Stimulated activated CD8-positive, alpha-beta memory T cell treated with anti-CD3 and anti-CD28 coated beads, Interleukin-2, amount 100 ng/mL, for 48 hours (primary cell): ENCODE measurements at regions not wholly inside any gene's neighbourhood (a gene's known extent, or its start where the extent isn't known, plus 50 kb on each side); places are given as distances from the start of the nearest gene placed in this dataset.
A peak's percentile ranks its signal among the peaks of the same experiment; 100 is the strongest.
"Not testable (repeated sequence)": the region's sequence is repeated elsewhere in the genome, so short reads cannot be mapped to it uniquely, and the experiment has no call there.

Experiments used
- DNase-seq, 2 donors: peaks; one replicate each; pipeline ENCODE4 v3.0.0-alpha.2; 2020; ENCODE audit warnings: low read depth in 2 of 2

DNA sequence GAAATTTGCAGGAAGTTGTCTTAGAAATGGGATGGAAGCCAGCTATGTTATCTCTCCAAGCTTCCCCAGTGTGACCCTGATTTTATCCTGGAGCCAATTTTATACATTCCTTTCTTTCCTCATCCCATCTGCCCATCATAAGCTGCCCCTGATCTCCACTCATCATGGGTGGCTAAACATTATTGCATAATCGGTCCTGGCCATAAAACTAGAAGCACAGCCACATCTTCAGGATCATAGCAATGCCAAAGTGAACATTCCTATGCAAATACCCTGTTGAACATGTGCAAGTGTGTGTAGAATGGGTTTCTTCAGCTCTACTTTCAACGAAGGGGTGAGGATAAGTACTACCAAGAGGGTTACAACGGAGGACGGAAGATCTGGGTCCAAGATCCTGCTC, 50.6 kb upstream of the COG2 start:
- no peak for DNase-seq

DNA sequence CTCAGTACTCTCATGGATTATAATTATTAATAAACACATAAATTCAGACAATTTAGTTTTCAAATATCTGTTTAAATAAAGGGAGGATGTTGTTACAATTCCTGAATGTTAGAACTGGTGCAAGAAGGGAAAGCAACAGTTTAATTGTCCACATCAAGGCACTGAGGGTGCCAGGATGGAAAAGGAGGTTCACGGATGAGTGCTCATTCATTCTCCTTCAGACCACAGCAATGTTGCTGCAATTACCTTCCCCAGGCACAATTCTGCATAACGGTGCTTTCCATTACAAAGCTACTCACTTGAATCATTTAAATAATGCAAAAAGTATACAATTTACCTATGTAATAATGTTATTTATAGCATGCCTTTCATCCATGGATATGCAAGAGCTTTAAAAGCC, 52.3 kb upstream of the COG2 start:
- no peak for DNase-seq

DNA sequence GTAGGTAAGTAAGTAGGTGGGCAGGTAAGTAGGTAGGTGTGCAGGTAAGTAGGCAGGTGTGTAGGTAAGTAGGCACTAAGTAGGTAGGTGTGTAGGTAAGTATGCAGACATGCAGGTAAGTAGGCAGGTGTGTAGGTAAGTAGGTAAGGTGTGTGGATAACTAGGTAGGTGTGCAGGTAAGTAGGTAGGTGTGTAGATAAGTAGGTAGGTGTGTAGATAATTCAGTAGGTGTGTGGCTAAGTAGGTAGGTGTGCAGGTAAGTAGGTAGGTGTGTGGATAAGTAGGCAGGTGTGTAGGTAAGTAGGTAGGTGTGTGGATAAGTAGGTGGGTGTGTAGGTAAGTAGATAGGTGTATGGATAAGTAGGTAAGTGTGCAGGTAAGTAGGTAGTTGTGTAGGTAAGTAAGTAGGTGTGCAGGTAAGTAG, 53.9 kb upstream of the COG2 start:
- DNase-seq: no peak

DNA sequence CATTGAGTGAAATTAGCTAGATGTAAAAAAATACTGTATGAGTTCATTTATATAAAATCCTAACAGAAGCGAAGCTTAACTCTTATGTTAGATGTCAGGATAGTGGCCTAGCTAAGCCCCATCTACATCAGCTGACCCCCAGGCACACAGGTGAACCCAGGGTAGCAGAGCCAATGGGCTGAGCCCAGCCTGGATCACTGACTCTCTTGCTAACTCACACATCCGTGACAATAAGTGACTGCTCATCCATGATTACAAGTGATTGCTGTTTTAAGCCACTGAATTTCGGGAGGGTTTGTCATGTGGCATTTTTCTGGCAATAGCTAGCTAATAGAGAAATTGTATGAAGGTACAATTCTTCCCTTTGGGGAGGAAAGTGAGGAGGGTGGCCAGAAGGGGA, 55.2 kb upstream of the COG2 start:
- DNase-seq: no peak

DNA sequence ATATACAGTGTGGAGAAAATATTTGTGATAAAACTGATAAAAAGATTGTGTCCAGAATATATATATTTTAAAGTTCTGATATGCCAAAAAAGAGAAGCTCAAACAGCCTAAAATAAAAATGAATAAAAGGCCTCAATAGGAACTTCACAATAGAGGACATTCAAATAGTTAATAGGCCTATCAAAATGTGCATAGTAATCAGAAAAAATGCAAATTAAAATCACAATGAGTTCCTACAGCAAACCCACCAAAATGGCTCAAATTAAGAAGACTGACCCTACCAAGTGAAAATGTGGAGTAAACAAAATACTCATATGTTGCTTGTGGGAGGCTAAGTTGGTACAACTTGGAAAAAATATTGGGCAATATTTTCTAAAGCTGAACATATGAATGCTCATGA, 57.6 kb upstream of the COG2 start:
- no peak for DNase-seq

DNA sequence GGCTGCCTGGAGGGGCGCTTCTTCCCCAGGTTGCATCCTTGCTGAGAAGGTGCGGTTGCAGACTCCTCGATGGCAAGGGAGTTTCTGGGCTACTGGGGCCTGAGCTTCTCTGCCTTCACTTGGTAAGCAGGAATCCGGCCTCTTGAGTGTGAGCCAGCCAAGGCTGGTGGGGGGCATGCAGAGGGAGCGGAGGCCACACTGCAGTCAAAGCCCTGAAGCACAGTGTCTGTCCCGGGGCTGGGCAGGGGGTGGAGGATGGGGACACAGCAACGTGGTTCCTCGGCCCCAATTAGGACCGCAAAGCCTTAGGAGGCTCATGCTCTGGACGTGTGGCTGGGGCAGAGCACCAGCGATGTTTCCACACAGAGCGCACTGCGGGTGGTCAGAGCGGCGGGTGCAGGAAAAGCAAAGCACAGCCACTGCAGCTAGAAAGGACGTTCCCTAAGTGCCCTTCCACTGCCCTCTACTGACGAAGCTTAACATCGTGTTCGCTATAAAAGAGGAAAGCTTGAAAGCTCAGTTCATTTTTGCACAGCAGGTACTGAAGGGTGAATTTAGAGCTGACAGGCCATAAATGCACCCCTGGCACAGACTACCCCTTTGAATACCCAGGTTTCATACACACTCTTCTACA, 60.7 kb upstream of the COG2 start:
- no peak for DNase-seq

DNA sequence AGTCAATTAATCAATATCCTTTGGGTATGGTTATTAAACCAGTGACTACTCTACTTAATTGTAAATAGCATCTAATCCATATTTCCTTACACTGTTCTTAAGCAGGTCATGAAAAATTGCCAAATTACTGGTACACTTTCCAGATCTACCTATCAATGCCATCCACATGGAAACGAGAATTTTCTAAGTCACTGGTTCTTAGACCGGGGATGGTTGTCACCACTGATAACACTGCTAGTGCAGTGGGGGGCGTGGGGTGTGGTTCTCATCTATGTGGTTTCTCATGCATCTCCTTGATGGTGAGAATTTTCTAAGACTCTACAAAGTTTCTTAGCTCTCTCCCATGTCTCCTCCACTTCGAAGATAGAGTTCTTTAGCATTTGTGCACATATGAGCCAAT, 63.7 kb upstream of the COG2 start:
- no peak for DNase-seq

DNA sequence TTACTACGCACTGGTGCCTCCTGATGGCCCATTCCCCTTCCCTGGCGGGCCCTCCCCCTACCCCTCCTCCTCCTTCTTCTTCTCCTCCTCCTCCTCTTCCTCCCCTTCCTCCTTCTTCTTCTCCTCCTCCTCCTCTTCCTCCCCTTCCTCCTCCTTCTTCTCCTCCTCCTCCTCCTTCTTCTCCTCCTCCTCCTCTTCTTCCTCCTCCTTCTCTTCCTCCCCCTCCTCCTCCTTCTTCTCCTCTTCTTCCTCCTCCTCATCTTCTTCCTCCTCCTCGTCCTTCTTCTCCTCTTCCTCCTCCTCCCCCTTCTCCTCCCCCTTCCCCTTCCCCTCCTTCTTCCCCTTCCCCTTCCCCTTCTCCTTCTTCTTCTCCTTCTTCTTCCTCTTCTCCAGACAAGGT, 64.7 kb upstream of the COG2 start:
- no peak for DNase-seq

DNA sequence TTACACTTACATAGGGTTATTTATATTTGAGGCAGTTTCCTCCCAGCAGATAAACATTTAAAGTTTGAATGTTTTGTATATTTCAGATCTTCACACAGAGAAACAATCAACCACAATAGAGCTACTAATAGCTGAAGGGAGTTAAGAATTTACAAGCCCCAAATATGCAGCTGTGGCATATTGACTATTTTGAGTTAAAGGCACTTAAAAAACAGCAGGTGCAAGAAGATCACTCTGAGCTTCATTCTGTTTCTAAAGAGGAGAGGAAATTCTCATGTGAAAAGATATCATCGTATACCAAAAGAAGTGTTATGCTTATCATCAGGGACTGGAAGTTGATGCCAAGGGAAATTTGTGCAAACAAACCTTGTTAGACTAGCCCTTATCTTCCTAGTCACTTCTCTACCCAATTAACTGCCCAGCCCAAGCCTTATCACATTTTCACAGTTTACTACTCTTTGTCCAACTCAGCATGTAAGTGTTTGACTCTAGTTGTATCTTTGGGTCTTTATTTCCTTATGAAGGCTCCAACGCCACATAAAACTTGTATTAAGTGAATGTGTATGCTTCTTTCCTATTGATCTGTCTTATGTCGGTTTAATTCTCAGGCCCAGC, 66.3 kb upstream of the COG2 start:
- DNase-seq: no peak

DNA sequence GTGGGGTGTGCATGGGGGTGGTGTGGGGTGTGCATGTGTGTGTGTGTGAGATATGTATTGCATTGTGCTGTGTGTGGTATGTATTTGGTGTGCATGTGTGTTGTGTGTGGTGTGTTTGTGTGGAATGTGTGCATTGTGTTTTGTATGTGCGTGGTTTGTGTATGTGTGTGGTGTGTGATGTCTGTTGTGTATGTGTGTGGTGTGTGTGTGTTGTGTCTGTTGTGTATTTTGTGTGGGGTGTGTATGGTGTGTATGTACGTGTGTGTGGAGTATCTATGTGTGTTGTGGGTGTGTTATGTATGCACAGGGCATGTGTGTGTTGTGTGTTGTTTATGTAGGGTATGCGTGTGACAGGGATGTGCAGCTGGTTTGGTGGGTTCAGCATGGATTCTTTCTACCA, 67.8 kb upstream of the COG2 start:
- no peak for DNase-seq

DNA sequence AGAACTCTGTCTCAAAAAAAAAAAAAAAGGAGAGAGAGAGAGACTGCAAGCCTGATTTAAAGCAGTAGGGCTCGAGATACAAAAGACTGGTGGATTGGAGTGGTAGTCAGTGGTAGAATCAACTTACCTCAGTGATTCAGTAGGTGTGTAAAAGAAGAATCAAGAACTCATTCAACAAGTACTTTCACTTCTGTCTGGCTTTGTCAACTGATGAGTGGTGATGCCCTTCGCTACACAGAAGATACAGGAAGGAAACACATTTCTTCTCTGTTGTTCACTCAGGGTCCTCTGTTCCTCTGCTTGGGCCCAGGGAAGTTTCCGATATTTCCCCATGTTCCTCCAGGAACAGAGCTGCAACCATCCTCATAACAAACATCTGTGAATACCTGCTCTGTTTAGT, 68.6 kb upstream of the COG2 start:
- no peak for DNase-seq

DNA sequence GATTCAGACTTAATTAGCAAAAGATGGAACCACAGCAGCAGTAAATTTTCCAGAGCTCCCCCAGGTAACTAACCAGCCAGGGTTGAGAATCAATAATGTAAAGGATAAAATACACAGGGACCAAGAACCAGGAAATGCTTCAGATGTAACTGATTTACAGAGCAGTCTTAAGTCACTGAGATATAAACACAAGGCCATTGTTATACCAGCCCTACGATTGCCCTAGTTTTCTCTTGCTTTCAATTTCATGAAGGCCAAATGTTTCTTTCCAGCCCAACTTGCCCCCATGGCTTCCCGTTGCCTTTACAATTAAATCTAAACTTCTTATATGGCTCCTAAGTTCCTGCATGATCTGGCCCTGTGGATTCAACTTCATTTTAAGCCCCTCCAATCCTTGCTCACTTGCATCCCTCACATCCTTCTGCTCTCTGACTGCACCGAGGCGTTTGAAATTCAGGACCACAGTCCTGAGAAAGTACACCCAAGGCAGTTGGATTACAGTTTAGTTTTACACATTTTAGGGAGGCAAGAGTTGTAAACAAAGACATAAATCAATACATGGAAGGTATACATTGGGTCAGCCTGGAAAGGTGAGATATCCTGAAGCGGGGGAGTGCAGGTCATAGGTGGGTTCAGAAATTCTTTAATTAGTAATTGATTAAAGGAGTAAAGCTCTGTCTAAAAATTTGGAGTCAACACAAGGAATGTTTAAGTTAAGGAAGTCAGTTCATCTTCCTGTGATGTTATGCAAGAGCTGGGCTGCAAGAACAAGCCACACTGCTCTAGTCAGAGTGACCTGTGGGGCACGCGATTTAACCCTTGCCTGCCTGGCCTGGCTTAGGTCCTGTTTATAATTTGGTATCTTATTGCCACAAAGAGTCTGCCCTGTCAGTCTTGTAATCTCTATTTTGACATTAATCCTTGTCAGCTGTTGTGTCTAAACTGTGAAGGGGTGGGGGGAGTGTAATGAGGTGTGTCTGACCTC, 69.9 kb upstream of the COG2 start:
- no peak for DNase-seq

DNA sequence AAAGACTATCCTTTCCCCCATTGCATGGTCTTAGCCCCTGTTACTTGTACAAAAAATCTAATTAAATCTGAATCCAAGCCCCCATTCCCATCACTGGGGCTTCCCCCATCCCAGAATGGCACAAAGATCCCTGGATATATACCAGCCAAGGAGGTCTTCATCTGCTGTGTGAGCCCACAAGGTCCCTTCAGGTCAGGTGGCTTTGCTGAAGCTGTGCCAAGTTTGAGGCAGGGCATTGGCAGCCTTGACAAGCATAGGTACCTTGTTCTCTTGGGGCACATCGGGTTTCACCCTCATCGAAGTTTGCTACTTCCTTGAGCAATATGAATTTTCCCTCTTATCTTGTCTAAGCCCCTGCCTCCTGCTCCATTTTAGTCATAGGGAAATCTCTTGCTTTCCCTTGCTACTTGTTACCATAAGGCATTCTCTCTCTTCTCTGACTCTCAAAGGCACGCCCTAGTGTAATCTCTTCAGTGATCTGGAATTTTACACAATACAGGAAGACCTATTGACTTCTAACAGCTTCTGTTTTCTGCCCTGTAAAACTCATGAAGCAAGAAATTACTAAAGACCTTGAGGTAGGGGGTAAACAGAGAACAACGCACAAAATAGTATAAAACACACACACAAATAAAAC, 71.4 kb upstream of the COG2 start:
- no peak for DNase-seq

DNA sequence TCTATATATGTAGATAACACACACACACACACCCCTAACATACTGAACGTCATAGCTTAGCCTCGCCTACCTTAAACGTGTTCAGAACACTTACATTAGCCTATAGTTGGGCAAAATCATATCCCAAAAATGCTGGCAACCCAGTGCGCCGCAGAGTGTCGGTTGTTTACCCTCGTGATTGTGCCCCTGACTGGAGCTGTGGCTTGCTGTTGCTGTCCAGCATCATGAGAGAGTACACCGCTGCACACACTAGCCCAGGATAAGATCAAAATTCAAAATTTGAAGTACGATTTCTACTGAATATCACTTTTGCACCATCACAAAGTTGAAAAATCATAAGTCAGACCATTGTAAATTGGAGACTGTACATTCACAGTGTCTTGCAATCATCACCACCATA, 73.1 kb upstream of the COG2 start:
- no peak for DNase-seq

DNA sequence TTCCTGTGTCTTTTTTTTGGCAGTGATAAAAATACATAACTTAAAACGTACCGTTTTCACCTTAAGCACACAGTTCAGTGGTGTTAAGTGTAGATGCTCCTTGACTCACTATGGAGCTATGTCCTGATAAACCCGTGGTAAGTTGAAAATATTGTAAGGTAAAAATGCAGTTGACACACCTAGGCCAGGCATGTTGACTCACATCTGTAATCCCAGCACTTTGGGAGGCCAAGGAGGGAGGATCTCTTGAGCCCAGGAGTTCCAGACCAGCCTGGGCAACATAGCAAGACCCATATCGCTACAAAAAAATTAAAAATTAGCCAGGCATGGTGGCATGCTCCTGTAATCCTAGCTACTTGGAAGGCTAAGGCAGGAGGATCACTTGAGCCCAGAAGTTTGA, 73.6 kb upstream of the COG2 start:
- no peak for DNase-seq

DNA sequence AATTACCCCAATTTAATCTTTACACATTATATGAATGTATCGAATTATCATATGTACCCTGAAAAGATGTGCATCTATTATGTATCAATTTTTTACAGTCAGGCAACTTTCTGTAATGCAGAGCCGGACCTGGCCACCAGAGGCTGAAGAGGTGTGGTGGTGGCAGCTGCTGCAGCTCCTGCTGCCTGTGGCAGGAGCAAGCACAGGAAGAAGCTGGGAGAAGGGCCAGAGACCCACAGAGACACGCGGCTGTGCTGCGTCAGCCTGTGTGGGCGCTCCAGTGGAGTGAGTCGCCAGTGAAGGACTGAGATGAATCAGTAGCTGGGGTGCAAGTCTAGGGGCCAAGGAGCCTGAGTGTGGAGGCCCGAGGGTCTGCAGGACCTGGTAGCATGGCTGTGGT, 74.3 kb upstream of the COG2 start:
- peak; percentile 7 to 23 for DNase-seq

DNA sequence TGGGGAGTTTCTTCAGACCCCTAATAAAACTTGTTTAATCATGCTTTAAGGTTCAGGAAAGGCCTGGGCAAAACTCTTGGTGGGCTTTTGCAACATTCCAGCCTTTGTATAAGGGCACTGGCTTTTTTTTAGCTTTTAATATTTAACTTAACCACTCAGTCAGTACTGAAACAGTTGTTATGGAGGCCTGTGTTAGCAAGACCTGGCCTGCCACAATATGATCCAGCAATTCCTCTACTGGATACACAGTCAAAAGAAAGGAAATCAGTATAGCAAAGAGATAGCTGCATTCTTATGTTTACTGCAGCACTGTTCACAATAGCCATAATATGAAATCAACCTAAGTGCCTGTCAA, 75.1 kb upstream of the COG2 start:
- no peak for DNase-seq

DNA sequence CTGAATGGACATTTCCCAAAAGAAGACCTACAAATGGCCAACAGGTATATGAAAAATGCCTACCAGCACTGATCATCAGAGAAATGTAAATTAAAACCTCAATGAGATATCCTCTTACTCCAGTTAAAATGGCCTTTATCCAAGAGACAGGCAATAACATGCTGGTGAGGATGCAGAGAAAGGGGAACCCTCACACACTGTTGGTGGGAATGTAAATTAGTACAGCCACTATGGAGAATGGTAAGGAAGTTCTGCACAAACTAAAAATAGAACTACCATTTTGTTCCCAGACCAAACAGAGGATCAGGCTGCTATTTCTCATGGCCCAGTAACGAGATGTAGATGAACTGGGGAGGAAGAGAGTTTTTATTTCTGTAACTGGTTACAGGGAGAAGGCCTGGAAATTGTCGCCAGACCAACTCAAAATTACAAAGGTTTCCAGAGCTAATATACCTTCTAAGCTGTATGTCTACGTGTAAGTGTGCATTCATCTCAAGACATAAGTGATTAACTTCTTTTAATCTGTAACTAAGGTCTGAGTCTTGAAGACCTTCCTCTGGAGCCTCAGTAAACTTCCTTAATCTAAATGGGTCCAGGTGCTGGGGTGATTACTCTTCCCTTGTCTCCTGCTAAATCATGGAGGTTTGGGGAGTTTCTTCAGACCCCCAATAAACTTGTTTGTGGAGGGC, 75.6 kb upstream of the COG2 start:
- DNase-seq: not testable (repeated sequence)

DNA sequence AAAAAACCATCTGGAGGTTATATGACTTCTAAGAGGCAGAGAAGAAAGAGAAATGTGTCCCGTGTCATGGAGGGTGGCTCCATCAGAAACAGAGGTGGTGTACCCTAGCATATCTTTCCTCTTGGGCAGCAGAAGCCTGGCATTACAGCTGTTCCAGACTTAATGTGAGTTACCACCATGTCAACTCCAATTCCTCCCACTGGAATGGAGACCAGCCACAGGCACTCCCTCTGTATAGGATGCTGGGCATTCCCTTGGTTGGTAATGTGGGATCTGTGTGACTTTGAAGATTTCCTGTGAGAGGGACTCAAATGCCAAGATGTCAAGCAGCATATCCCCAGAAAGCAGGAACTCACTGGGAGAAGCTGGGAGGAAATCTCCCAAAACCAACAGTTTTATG, 77.1 kb upstream of the COG2 start:
- no peak for DNase-seq

DNA sequence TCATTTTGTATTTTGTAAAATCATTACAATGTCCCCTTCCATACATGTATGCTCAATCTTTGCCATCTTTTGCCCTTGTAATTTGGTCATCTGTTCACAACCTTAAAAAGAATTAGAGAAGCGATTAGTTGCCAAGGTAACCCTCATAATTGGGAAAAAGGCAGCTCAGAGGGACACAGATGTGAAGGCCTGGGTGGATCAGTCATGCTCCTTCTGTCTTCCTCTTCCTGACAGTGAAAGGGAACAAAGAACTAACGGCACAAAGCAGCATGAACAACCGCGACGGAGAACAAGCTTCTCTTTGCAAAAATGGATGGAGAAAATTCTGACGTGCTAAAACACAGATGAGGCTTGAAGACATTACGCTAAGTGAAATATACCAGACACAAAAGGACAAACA, 78.7 kb upstream of the COG2 start:
- DNase-seq: no peak

DNA sequence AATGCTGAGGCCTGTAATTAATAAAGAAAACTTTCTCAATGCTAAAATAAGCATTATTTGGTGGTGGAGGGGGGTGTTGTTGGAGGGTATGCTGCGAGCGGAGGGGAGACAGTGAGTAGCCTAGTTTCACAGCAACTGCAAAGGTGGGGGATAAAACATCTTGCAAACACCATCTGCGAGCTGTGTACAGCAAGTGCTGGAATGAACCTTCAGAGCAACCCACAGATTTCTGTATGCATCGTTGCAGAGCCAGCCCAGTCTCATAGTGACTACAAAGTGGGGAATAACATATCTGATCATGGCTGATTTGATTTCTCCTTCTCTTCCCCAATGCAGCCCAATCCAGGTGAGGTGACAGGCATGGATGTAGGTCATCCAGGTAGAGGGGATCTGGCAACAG, 80.7 kb upstream of the COG2 start:
- no peak for DNase-seq

DNA sequence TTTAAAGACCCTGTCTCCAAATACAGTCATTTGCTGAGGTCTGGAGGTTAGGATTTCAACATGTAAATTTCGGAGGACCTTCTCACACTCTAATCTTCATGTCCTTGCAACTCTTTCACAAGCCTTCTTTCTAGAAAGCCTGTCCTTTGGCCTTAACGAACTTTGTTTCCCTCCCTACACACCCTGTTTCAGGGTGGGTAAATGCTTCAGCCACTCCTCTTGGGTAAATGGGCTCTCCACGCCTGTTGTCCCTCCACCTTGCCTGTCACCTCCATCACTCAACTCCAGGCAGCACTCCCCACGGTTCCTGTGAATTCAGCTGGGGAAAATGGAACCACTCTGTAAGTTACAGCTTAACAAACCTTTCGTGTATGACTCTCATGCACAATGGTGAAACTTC, 84.0 kb upstream of the COG2 start:
- no peak for DNase-seq
